ENCODE measurements at regions not wholly inside any gene's neighbourhood (a gene's known extent, or its start where the extent isn't known, plus 50 kb on each side); places are given as distances from the start of the nearest gene placed in this dataset.

GRCh38 chr18:44409071-44409470 lies 271.6 kb upstream of the SETBP1 start:
- TF ChIP-seq EZH2 (IDR thresholded peaks at IDR 0.05) (no peak), CTCF (IDR thresholded peaks at IDR 0.05 in 2 of 3, conservative IDR thresholded peaks at IDR 0.05 in 1 of 3; ENCODE audit: borderline replicate concordance in 1 of 3, insufficient read depth in 1 of 3, low read depth in 2 of 3, low read length in 2 of 3) (no peak), POLR2AphosphoS5 (IDR thresholded peaks at IDR 0.05; ENCODE audit: low read depth, low read length) (no peak), POLR2A (IDR thresholded peaks at IDR 0.05; ENCODE audit: borderline replicate concordance, extremely low read depth, insufficient read depth, insufficient read length) (no peak), RAD21 (IDR thresholded peaks at IDR 0.05; ENCODE audit: low read depth) (no peak), ELF1 (IDR thresholded peaks at IDR 0.05; ENCODE audit: borderline replicate concordance, low read depth) (no peak), JUND (IDR thresholded peaks at IDR 0.05) (no peak), YY1 (IDR thresholded peaks at IDR 0.05; ENCODE audit: extremely low read depth, insufficient replicate concordance, low read depth, low read length) (no peak), CBX3 (IDR thresholded peaks at IDR 0.05; ENCODE audit: low read depth) (no peak), SRF (IDR thresholded peaks at IDR 0.05; ENCODE audit: low read depth) (no peak), SIN3A (IDR thresholded peaks at IDR 0.05; ENCODE audit: low read depth) (no peak)
- TF ChIP-seq, protein P1, sequence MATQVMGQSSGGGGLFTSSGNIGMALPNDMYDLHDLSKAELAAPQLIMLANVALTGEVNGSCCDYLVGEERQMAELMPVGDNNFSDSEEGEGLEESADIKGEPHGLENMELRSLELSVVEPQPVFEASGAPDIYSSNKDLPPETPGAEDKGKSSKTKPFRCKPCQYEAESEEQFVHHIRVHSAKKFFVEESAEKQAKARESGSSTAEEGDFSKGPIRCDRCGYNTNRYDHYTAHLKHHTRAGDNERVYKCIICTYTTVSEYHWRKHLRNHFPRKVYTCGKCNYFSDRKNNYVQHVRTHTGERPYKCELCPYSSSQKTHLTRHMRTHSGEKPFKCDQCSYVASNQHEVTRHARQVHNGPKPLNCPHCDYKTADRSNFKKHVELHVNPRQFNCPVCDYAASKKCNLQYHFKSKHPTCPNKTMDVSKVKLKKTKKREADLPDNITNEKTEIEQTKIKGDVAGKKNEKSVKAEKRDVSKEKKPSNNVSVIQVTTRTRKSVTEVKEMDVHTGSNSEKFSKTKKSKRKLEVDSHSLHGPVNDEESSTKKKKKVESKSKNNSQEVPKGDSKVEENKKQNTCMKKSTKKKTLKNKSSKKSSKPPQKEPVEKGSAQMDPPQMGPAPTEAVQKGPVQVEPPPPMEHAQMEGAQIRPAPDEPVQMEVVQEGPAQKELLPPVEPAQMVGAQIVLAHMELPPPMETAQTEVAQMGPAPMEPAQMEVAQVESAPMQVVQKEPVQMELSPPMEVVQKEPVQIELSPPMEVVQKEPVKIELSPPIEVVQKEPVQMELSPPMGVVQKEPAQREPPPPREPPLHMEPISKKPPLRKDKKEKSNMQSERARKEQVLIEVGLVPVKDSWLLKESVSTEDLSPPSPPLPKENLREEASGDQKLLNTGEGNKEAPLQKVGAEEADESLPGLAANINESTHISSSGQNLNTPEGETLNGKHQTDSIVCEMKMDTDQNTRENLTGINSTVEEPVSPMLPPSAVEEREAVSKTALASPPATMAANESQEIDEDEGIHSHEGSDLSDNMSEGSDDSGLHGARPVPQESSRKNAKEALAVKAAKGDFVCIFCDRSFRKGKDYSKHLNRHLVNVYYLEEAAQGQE (IDR thresholded peaks at IDR 0.05; ENCODE audit: low read depth) = no peak
- TF ChIP-seq, protein P2, sequence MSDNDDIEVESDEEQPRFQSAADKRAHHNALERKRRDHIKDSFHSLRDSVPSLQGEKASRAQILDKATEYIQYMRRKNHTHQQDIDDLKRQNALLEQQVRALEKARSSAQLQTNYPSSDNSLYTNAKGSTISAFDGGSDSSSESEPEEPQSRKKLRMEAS (IDR thresholded peaks at IDR 0.05) = no peak
- TF ChIP-seq, protein P3, sequence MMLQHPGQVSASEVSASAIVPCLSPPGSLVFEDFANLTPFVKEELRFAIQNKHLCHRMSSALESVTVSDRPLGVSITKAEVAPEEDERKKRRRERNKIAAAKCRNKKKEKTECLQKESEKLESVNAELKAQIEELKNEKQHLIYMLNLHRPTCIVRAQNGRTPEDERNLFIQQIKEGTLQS (IDR thresholded peaks at IDR 0.05) = no peak

All from HCT116 (cell line).